HG02759 (cell line): ENCODE measurements at regions not wholly inside any gene's neighbourhood (a gene's known extent, or its start where the extent isn't known, plus 50 kb on each side); places are given as distances from the start of the nearest gene placed in this dataset.
A peak's percentile ranks its signal among the peaks of the same experiment; 100 is the strongest.
"Not testable (repeated sequence)": the region's sequence is repeated elsewhere in the genome, so short reads cannot be mapped to it uniquely, and the experiment has no call there.

ENCODE experiments used
- ATAC-seq: cut with Tn5 transposase; IDR thresholded peaks from one replicate; pipeline ENCODE4 v1.9.1; 2021; ENCODE audit warnings: mild to moderate bottlenecking, moderate library complexity; ENCODE audit not compliant: unreplicated experiment

DNA sequence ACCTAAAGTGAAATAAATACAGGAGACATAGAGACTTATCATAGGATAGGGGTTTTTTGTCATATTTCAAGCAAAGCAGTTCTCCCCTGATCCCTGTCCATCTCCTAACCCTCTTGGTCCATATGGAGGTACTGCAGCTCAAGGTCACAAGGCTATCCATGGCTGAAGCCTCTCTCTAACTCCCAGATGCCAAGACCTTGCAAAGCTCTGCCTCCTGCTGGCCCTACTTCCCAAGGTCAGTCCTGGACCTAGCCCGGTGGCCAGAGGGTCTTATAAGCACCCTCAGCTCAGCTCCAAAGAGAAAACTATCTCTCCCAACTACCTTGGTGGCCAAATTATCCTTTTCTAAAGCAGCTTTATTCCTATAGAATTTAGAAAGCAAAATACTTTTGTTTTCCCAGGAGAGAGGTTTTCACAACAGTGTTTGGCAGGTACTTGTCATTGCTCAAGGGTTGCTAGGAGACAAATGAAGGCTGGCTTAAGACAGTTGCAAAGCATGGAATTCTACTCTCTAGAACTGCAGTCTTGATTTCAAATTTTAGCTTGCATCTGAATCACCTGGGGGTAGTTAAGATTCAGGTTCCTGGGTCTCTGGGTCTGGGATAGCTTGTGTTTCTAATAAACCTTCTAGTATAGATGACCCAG is 121.5 kb downstream of the XCL2 start:
- no peak for ATAC-seq

GRCh38 chr1:168421399-168422004 is 122.3 kb downstream of the XCL2 start:
- ATAC-seq = no peak

GRCh38 chr1:168420177-168420576 is 123.6 kb downstream of the XCL2 start:
- no peak for ATAC-seq

DNA sequence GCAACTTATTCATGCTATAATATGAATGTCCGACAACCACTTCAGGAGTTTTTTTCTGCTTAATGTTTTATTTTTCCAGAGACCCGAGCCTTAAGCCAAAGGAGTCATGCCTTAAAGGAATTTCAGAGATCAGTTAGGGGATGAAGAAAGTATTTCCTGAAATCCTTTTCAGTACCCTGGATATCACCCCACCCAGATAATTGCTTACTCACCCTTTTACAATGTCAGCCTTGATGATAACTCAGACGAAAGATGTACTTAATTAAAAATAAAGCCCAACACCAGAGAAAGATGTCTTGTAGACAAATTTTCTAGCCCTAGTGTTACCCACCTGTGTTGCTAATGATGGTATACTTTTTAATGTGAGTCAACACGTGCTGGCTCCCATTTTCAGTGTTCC is 124.1 kb downstream of the XCL2 start:
- no peak for ATAC-seq

GRCh38 chr1:168416220-168416619 is 127.6 kb downstream of the XCL2 start:
- no peak for ATAC-seq

DNA sequence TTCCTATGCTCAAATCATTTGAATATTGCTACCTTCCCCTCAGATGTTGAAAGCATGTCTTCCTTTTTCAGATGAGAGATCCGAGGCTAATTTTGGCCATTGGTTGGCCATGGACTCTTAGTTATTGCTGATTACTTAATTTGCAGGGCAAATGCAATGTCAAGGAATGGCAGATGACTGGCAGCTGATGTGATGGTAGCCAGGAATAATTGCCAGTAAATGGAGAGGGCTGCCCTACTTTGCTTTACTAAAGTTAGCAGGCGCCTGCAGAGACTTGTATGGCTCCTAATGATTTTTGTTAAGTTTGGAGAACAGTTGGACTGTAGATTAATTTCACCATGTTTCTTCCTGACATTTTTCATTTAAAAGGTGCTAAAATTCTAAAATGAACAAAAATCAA is 128.9 kb downstream of the XCL2 start:
- ATAC-seq = no peak

- ATAC-seq = no peak
These were observed 129.8 kb downstream of the TBX19 start for GRCh38 chr1:168410464-168410863.

DNA sequence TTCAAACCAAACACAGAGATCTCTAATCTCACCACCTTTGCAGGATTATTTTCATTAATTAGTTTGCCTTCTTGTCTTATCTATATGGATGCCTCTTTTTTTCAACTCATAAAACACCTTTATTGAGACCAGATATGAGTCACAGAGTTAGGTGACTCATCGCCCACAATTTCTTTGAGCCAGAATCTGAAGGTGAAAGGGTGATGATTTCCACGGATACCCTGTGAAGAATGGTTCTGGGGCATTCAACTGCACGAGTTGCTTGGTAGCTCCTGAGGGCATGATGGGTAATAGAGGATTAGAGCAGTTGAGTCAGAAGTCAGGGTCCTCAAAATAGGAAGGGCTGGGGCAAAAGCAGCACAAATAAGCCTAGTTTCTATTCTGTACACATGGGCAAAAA is 128.2 kb downstream of the TBX19 start:
- ATAC-seq = peak; percentile 71

DNA sequence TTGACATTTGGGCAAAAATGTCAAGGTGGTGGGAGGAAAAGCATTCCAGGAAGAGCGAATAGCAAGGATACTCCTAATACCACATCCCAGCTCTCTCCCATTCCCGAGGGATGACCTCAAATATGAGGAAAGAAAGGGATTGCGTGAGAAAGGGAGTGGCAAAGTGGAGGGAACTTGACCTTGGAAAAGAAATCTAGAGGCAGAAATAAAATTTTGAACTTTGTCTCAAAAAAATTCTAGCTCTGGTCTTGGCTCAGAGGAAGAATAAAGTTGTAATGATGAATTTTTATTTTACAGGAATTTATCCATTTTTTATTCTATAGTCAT is 127.8 kb downstream of the TBX19 start:
- no peak for ATAC-seq

GRCh38 chr1:168407832-168408538 is 127.3 kb downstream of the TBX19 start:
- ATAC-seq = no peak

- no peak for ATAC-seq
These were observed 125.4 kb downstream of the TBX19 start for GRCh38 chr1:168405906-168406549.

- ATAC-seq = no peak
These were observed 122.5 kb downstream of the TBX19 start for GRCh38 chr1:168403140-168403539.

GRCh38 chr1:168402466-168402865 is 121.8 kb downstream of the TBX19 start:
- ATAC-seq = not testable (repeated sequence)

DNA sequence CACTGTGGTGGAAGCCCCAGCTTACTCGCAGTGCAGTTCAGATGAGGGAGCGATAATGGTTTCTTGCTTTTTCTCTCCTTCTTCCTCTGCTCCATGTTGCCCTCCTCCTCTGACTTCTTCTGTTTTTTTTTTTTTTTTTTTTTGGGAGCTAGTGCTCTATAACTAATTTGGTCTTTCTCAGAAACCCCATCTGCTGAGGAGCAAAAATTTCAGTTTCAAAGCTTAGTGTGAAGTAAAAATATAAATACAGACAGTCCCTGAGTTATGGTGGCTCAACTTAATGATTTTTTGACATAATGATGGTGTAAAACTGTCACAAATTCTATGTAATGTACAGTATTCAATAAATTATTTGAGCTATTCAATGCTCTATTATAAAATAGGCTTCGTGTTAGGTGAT is 120.7 kb downstream of the TBX19 start:
- no peak for ATAC-seq

DNA sequence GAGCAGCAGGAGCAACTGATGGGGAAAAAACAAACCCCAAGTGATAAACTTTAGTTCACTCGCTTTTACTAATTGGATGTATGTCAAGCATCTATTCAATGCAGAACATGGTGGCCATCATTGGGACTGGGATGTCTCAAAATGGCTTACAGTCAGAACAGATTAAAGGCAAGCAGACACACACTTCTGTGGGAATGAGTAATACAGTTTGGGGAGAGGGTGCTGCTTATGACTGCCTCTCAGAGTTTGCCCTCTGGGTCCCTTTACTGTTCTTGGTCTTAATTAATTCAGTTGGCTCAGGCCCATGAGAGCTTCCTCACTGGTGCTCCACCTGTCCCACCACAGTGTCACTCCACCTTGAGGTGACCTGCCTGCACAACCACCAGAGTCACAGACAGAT is 119.5 kb downstream of the TBX19 start:
- ATAC-seq = no peak

GRCh38 chr1:168397806-168398205 is 117.1 kb downstream of the TBX19 start:
- no peak for ATAC-seq

GRCh38 chr1:168396940-168397684 is 116.4 kb downstream of the TBX19 start:
- ATAC-seq = no peak

DNA sequence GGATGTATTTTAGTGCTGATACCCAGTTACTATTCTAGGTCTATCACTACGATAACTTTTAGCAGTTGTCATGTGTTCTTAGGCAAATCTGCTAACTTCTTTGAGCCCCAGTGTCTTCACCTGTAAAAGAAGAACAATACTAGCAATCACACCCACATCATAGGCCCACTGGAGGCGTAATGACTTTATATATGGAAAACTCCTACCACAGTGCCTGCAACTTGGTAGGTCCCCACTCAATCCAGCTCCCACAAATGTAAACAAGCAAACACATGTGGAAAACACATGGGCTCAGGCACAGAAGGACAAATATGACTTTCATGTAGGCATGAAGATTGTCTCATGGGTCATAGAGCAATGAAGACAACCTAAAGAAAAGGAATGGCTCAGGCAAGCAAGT is 115.8 kb downstream of the TBX19 start:
- no peak for ATAC-seq

- no peak for ATAC-seq
These were observed 114.2 kb downstream of the TBX19 start for GRCh38 chr1:168394858-168395257.

DNA sequence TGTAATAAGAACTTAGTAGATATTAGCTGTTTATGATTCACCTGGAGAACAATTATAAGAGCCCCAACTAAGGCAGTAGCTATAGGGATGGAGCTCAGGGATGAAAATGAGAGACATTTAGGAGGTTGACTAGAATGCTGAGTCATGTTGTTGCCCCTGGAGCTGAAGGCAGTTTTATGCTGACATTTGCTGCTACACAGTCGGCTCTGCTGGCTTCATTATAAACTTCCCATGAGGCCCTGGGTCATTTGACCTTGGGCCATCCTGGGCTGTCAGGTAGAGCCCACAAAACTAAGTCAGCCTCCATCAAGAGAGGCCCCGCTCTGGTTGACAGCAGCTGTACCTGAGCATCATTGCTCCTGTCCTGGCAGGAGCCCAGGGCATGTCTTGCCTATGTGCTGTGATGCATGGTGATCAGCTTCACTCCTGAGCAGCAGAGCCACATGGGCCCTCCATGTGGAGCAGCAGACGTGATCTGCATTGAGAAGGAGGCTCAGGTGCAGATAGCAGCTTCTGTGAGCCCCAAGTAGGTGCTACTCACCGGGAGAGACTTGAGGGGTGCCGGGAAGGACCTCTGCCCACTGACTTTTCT is 112.4 kb downstream of the TBX19 start:
- ATAC-seq = no peak
